CD4-positive, alpha-beta T cell treated with Interleukin-17A for 1 hour (primary cell): ENCODE measurements at regions not wholly inside any gene's neighbourhood (a gene's known extent, or its start where the extent isn't known, plus 50 kb on each side); places are given as distances from the start of the nearest gene placed in this dataset.

Experiments
- DNase-seq: peaks from one replicate; pipeline ENCODE4 v3.0.0-alpha.2; 2020

GRCh38 chr10:78526347-78526746 lies 492.7 kb downstream of the RPS24 start:
- no peak for DNase-seq

GRCh38 chr10:78527296-78527695 lies 493.6 kb downstream of the RPS24 start:
- no peak for DNase-seq

- DNase-seq = no peak
Measured at GRCh38 chr10:78528749-78529204, 495.1 kb downstream of the RPS24 start.

GRCh38 chr10:78529262-78529661 lies 495.6 kb downstream of the RPS24 start:
- no peak for DNase-seq

- DNase-seq = no peak
Measured at GRCh38 chr10:78531088-78531487, 497.4 kb downstream of the RPS24 start.

- no peak for DNase-seq
Measured at GRCh38 chr10:78532480-78533042, 498.9 kb downstream of the RPS24 start.

GRCh38 chr10:78533098-78533497 lies 499.4 kb downstream of the RPS24 start:
- DNase-seq = no peak

GRCh38 chr10:78533776-78534175 lies 500.1 kb downstream of the RPS24 start:
- DNase-seq = no peak

- no peak for DNase-seq
Measured at GRCh38 chr10:78535716-78536218, 502.1 kb downstream of the RPS24 start.

- DNase-seq = no peak
Measured at GRCh38 chr10:78537018-78537417, 503.4 kb downstream of the RPS24 start.

- DNase-seq = no peak
Measured at GRCh38 chr10:78539247-78539766, 505.6 kb downstream of the RPS24 start.

- DNase-seq = no peak
Measured at GRCh38 chr10:78540355-78541076, 506.9 kb downstream of the RPS24 start.

- no peak for DNase-seq
Measured at GRCh38 chr10:78541481-78542140, 507.9 kb downstream of the RPS24 start.

- DNase-seq = no peak
Measured at GRCh38 chr10:78542141-78542489, 508.5 kb downstream of the RPS24 start.

GRCh38 chr10:78542521-78542920 lies 508.9 kb downstream of the RPS24 start:
- no peak for DNase-seq

- DNase-seq = no peak
Measured at GRCh38 chr10:78543031-78543748, 509.5 kb downstream of the RPS24 start.

- no peak for DNase-seq
Measured at GRCh38 chr10:78543749-78544362, 510.2 kb downstream of the RPS24 start.

- DNase-seq = no peak
Measured at GRCh38 chr10:78544423-78545090, 510.9 kb downstream of the RPS24 start.

GRCh38 chr10:78545756-78546155 lies 512.1 kb downstream of the RPS24 start:
- no peak for DNase-seq

- no peak for DNase-seq
Measured at GRCh38 chr10:78547397-78547796, 513.7 kb downstream of the RPS24 start.

- no peak for DNase-seq
Measured at GRCh38 chr10:78547905-78548304, 514.2 kb downstream of the RPS24 start.

GRCh38 chr10:78548369-78548768 lies 514.7 kb downstream of the RPS24 start:
- no peak for DNase-seq
